HEK293 (cell line): ENCODE measurements at regions not wholly inside any gene's neighbourhood (a gene's known extent, or its start where the extent isn't known, plus 50 kb on each side); places are given as distances from the start of the nearest gene placed in this dataset.

Experiments used
- KLF16 ChIP-seq: fragments of 450-650 bp; formaldehyde crosslinking; IDR thresholded peaks from 2 replicates; pipeline ENCODE4 v1.5.1; 2017; ENCODE audit warnings: missing biosample characterization, missing genetic modification characterization
- KLF9 ChIP-seq: fragments of 450-650 bp; formaldehyde crosslinking; IDR thresholded peaks from 2 replicates; pipeline ENCODE4 v1.5.1; 2016; ENCODE audit warnings: missing biosample characterization, missing genetic modification characterization, low read depth
- MEIS1 ChIP-seq: sonication (generic); formaldehyde crosslinking; IDR thresholded peaks from 2 replicates; pipeline ENCODE4 v1.8.1; 2022; ENCODE audit warnings: missing genetic modification reagents, mild to moderate bottlenecking, borderline replicate concordance
- SP2 ChIP-seq: fragments of 450-650 bp; formaldehyde crosslinking; IDR thresholded peaks from 2 replicates; pipeline ENCODE4 v1.5.1; 2016; ENCODE audit warnings: missing biosample characterization, missing genetic modification characterization
- ZNF121 ChIP-seq: fragments of 450-650 bp; formaldehyde crosslinking; IDR thresholded peaks from 2 replicates; pipeline ENCODE4 v1.5.1; 2016; ENCODE audit warnings: missing biosample characterization, missing genetic modification characterization
- ZNF138 ChIP-seq: fragments of 450-650 bp; formaldehyde crosslinking; IDR thresholded peaks from 2 replicates; pipeline ENCODE4 v1.5.1; 2016; ENCODE audit warnings: missing biosample characterization, missing genetic modification characterization, borderline replicate concordance
- ZNF335 ChIP-seq: fragments of 450-650 bp; formaldehyde crosslinking; conservative IDR thresholded peaks from 2 replicates; pipeline ENCODE4 v1.5.1; 2016; ENCODE audit warnings: missing biosample characterization, missing genetic modification characterization
- ZNF350 ChIP-seq: fragments of 450-650 bp; formaldehyde crosslinking; IDR thresholded peaks from 2 replicates; pipeline ENCODE4 v1.5.0; 2017; ENCODE audit warnings: missing biosample characterization, mild to moderate bottlenecking, missing genetic modification characterization
- TF ChIP-seq, protein P1 (sequence below): fragments of 450-650 bp; formaldehyde crosslinking; IDR thresholded peaks from 2 replicates; pipeline ENCODE4 v1.5.1; 2016; ENCODE audit warnings: missing biosample characterization, missing genetic modification characterization
- TF ChIP-seq, protein P2 (sequence below): sonication (generic); formaldehyde crosslinking; IDR thresholded peaks from 2 replicates; pipeline ENCODE4 v1.8.1; 2022; ENCODE audit warnings: mild to moderate bottlenecking, moderate library complexity, missing genetic modification reagents

DNA sequence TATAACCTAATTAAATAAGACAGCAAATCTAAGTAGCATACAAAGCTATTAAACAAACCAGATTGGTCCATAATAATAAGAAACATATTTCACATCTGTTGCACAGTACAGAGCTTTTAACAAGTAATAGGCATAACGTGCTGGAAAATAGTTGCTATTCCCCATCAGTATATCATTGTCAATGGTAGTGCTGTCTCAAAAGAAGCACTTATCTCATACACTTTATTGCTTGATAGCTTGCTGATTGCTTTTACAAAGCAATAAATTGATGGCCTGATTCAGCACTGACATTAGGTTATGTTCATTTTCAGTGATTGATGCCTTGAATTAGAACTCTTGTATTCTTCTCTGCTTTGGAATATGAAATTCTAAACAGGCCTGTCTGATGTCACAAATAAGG lies 641.7 kb downstream of the CBLN2 start:
- no peak for TF ChIP-seq KLF16
- TF ChIP-seq, protein P1, sequence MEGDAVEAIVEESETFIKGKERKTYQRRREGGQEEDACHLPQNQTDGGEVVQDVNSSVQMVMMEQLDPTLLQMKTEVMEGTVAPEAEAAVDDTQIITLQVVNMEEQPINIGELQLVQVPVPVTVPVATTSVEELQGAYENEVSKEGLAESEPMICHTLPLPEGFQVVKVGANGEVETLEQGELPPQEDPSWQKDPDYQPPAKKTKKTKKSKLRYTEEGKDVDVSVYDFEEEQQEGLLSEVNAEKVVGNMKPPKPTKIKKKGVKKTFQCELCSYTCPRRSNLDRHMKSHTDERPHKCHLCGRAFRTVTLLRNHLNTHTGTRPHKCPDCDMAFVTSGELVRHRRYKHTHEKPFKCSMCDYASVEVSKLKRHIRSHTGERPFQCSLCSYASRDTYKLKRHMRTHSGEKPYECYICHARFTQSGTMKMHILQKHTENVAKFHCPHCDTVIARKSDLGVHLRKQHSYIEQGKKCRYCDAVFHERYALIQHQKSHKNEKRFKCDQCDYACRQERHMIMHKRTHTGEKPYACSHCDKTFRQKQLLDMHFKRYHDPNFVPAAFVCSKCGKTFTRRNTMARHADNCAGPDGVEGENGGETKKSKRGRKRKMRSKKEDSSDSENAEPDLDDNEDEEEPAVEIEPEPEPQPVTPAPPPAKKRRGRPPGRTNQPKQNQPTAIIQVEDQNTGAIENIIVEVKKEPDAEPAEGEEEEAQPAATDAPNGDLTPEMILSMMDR (tag by site-specific recombination) = no peak
- TF ChIP-seq ZNF121 (tag by site-specific recombination) = no peak
- TF ChIP-seq, protein P2, sequence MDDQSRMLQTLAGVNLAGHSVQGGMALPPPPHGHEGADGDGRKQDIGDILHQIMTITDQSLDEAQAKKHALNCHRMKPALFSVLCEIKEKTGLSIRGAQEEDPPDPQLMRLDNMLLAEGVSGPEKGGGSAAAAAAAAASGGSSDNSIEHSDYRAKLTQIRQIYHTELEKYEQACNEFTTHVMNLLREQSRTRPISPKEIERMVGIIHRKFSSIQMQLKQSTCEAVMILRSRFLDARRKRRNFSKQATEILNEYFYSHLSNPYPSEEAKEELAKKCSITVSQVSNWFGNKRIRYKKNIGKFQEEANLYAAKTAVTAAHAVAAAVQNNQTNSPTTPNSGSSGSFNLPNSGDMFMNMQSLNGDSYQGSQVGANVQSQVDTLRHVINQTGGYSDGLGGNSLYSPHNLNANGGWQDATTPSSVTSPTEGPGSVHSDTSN (CRISPR knock-in tag) = no peak
- TF ChIP-seq ZNF138 (tag by site-specific recombination) = no peak
- TF ChIP-seq SP2 = no peak
- TF ChIP-seq ZNF335 (tag by site-specific recombination) = no peak
- no peak for TF ChIP-seq KLF9
- no peak for TF ChIP-seq ZNF350 (tag by site-specific recombination)
- TF ChIP-seq MEIS1 = no peak
